K562 (cell line): ENCODE measurements at regions not wholly inside any gene's neighbourhood (a gene's known extent, or its start where the extent isn't known, plus 50 kb on each side); places are given as distances from the start of the nearest gene placed in this dataset.

Experiments
- ZBTB2 ChIP-seq: fragments of 450-650 bp; IDR thresholded peaks from 2 replicates; pipeline ENCODE4 v1.6.1; 2016; ENCODE audit warnings: antibody characterized with exemption
- TF ChIP-seq, protein P1 (sequence below): fragments of 250-450 bp; sonication (Bioruptor Pico); IDR thresholded peaks from 2 replicates; pipeline ENCODE4 v1.8.0; 2022; ENCODE audit warnings: inconsistent platforms
- TF ChIP-seq, protein P2 (sequence below): fragments of 450-650 bp; IDR thresholded peaks from 2 replicates; pipeline ENCODE4 v1.6.1; 2016; ENCODE audit warnings: mild to moderate bottlenecking
- TF ChIP-seq, protein P3 (sequence below): fragments of 450-650 bp; formaldehyde crosslinking; IDR thresholded peaks from 2 replicates; pipeline ENCODE4 v1.4.0; 2020; ENCODE audit warnings: mild to moderate bottlenecking, moderate library complexity

DNA sequence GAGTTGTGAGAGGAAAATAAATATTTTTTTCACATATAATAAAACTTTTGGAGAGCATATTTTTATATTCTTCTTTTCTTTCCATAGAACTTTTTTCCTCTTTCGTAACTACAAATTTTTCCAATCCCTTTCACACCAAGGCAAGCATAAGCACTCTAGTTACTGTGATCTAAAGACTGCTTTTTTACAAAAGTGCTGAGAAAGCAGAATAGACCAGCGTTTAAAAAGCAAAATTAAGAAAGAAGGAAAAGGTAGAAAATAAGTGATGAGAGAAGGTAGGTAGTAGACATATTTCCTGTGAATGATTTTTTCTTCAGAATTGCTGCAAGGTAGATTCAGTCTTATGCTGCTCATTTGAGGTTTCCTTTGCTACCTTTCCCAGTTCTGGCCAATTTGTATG is 195.5 kb downstream of the MBL2 start (continued):
- TF ChIP-seq, protein P1, sequence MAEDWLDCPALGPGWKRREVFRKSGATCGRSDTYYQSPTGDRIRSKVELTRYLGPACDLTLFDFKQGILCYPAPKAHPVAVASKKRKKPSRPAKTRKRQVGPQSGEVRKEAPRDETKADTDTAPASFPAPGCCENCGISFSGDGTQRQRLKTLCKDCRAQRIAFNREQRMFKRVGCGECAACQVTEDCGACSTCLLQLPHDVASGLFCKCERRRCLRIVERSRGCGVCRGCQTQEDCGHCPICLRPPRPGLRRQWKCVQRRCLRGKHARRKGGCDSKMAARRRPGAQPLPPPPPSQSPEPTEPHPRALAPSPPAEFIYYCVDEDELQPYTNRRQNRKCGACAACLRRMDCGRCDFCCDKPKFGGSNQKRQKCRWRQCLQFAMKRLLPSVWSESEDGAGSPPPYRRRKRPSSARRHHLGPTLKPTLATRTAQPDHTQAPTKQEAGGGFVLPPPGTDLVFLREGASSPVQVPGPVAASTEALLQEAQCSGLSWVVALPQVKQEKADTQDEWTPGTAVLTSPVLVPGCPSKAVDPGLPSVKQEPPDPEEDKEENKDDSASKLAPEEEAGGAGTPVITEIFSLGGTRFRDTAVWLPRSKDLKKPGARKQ (CRISPR knock-in tag), result no peak
- TF ChIP-seq, protein P2, sequence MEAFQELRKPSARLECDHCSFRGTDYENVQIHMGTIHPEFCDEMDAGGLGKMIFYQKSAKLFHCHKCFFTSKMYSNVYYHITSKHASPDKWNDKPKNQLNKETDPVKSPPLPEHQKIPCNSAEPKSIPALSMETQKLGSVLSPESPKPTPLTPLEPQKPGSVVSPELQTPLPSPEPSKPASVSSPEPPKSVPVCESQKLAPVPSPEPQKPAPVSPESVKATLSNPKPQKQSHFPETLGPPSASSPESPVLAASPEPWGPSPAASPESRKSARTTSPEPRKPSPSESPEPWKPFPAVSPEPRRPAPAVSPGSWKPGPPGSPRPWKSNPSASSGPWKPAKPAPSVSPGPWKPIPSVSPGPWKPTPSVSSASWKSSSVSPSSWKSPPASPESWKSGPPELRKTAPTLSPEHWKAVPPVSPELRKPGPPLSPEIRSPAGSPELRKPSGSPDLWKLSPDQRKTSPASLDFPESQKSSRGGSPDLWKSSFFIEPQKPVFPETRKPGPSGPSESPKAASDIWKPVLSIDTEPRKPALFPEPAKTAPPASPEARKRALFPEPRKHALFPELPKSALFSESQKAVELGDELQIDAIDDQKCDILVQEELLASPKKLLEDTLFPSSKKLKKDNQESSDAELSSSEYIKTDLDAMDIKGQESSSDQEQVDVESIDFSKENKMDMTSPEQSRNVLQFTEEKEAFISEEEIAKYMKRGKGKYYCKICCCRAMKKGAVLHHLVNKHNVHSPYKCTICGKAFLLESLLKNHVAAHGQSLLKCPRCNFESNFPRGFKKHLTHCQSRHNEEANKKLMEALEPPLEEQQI, result no peak
- TF ChIP-seq, protein P3, sequence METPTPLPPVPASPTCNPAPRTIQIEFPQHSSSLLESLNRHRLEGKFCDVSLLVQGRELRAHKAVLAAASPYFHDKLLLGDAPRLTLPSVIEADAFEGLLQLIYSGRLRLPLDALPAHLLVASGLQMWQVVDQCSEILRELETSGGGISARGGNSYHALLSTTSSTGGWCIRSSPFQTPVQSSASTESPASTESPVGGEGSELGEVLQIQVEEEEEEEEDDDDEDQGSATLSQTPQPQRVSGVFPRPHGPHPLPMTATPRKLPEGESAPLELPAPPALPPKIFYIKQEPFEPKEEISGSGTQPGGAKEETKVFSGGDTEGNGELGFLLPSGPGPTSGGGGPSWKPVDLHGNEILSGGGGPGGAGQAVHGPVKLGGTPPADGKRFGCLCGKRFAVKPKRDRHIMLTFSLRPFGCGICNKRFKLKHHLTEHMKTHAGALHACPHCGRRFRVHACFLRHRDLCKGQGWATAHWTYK (CRISPR knock-in tag), result no peak
- no peak for TF ChIP-seq ZBTB2
